ENCODE measurements at regions not wholly inside any gene's neighbourhood (a gene's known extent, or its start where the extent isn't known, plus 50 kb on each side); places are given as distances from the start of the nearest gene placed in this dataset.
A peak's percentile ranks its signal among the peaks of the same experiment; 100 is the strongest.

DNA sequence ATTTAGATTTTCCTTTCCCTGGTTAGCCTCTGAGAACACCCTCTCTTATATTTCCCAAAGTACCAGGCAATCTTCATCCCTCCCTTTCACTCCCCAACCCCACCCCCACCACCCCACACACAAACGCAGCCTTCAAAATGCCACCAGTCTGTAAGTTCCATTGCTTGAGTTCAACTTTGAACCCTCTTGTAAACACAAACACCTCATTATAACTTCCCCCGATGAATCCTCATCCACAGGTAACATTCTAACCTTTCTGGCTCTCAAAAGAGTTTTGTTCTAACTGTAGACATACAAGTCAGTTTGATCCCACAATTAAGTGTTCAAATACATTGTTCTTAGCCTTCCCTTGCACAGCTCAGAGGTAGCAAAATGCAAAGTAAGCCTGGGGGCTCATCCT lies 199.4 kb upstream of the FOXN3 start:
- no peak for DNase-seq
- peak overlapping the region; percentile 90 to 92 for H3K4me3 Mint-ChIP-seq
- ATAC-seq (replicated peaks): no peak
- H3K36me3 Mint-ChIP-seq (ENCODE audit: insufficient read depth): peaks cover 38% of the 10 kb centered on the region
- peak overlapping the region; percentile 95 to 98 for H3K27ac Mint-ChIP-seq
- peaks cover 54 to 62% of the 10 kb centered on the region in 2 donors for H3K4me1 Mint-ChIP-seq (ENCODE audit: low read depth in 2 of 2)
- H3K27me3 Mint-ChIP-seq: no peaks in the 10 kb centered on the region
- H3K9me3 Mint-ChIP-seq: no peaks in the 10 kb centered on the region

DNA sequence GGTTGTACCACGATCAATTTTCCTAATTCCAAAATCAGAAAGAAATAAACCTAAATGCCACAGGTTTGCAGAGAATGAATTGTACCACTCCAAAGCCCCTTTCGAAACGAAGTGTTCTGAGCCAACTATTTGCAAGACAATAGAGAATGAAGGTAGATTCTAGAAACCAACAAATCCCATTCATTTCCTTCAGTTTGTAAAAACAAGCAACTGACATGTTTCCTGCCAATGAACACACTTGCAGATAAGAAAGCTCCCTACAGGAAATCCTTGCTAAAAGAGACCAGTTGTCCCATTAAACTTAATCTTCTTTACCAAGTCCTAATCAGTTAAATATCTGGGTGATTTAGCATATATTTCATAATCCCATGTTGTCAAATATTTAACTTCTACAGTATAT lies 198.4 kb upstream of the FOXN3 start:
- Mint-ChIP-seq H3K27ac (peak overlapping the region; percentile 95 to 98), H3K4me3 (peak overlapping the region; percentile 61 to 92), H3K4me1 (ENCODE audit: low read depth in 2 of 2) (peaks cover 51 to 62% of the 10 kb centered on the region in 2 donors), H3K9me3 (no peaks in the 10 kb centered on the region), H3K27me3 (no peaks in the 10 kb centered on the region), H3K36me3 (ENCODE audit: insufficient read depth) (peaks cover 38% of the 10 kb centered on the region)
- no peak for ATAC-seq (replicated peaks)
- no peak for DNase-seq

DNA sequence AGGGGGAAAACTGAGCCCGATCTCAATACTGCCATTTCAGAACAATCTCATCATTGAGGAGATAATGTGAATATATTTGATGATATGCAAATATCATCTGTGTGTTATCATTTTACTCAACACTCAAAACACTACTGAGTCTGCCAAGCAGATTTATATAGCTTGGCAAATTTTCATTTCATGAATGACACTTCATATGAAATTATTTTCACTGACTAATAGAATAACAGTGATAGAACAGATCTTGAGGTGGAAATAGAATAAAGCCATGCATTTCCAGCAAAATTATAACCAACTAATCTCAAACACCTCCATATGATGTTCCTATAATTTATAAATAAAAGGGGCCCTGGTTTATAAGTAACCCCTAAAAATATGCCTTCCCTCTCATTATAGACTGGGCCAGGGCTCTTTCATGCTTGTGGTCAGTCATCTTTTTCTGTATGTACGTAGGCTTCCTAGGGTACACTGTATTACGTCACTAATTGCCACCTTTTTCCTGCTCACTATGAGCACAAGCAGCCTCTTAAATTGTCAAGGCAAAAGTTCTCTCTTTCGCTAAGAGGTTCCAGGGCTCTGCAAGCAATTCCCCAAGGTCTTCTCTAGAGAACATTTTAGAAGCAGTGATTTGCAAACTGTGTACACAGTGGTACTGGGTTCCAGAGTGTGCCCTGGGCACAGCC lies 197.1 kb upstream of the FOXN3 start:
- no peaks in the 10 kb centered on the region for H3K9me3 Mint-ChIP-seq
- ATAC-seq (replicated peaks) (no peak), DNase-seq (no peak)
- H3K4me1 Mint-ChIP-seq (ENCODE audit: low read depth in 2 of 2): peaks cover 51 to 66% of the 10 kb centered on the region in 2 donors
- H3K27me3 Mint-ChIP-seq: no peaks in the 10 kb centered on the region
- peak overlapping the region; percentile 62 to 92 for H3K4me3 Mint-ChIP-seq
- peaks cover 41% of the 10 kb centered on the region for H3K36me3 Mint-ChIP-seq (ENCODE audit: insufficient read depth)
- H3K27ac Mint-ChIP-seq: peak overlapping the region; percentile 83 to 95

DNA sequence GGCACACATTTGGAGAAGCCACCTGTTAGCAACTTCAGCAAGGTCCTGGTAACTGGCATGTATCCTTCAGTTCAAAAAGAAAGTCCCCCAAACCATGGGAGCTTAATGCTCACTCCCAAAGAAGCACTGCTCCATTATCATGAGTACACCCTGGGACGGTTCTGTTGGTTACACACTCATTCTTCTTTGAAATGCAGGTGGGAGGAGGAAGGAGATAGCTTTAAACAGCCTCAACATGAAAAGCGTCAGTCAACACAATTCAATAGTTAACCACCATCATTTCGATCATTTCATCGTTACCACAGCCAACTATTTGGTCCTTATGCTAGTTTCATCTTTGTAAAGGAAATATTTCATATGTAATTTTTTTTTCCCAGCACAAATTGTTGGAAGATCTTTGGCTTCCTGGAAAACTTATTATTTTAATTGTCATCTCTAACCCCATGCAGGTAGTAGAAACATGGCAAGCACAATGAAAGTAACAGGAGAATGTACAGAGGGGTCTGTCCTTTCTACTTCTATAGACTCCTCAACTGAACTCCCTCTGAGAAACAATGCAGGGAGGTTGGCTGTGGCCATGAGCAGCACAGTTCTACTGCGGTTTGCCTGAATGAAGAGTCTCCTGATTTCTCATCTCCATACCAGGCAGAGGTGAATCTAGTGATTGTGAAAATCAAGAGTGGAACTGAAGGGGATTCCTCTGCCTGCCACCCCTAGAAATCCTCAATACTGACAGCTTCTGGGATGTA lies 196.4 kb upstream of the FOXN3 start:
- H3K4me1 Mint-ChIP-seq (ENCODE audit: low read depth in 2 of 2): peaks cover 56 to 72% of the 10 kb centered on the region in 2 donors
- peak overlapping the region; percentile 34 to 92 for H3K4me3 Mint-ChIP-seq
- H3K9me3 Mint-ChIP-seq: no peaks in the 10 kb centered on the region
- H3K36me3 Mint-ChIP-seq (ENCODE audit: insufficient read depth): peaks cover 36% of the 10 kb centered on the region
- DNase-seq (no peak), ATAC-seq (replicated peaks) (no peak)
- H3K27ac Mint-ChIP-seq: peak overlapping the region; percentile 83 to 95
- H3K27me3 Mint-ChIP-seq: no peaks in the 10 kb centered on the region

DNA sequence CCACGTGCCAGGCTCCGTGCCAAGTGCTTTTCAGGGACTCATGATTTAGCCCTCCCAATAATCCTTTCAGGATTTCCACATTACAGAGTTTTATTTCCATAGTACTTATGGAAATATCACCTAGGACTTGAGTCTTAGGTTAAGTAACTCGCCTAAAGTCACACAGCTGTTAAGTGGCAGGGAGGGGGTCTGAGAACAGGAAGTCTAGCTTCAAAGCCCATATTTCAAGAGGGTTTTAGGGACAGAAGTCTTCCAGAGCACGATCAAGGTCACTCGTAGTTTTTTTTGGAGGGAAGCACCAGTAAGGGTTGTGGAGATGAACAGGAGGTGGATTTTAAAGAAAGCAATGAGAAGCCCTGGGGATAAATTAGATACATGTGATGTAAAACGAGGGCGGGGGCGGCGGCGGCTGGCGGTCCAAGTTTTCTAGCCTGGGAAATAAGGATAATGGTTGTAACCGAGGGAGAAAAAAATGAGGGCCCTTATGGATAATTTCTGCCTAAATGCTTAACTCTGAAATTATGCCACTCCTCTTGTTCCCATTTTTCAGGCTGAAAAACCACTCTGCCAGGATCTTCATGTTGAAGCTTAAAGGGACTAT lies 192.6 kb upstream of the FOXN3 start:
- Mint-ChIP-seq H3K27me3 (no peaks in the 10 kb centered on the region), H3K36me3 (ENCODE audit: insufficient read depth) (peaks cover 20% of the 10 kb centered on the region), H3K4me3 (no peak overlapping the region), H3K4me1 (ENCODE audit: low read depth in 2 of 2) (peaks cover 40 to 64% of the 10 kb centered on the region in 2 donors), H3K27ac (peak overlapping the region; percentile 19 to 30), H3K9me3 (no peaks in the 10 kb centered on the region)
- ATAC-seq (replicated peaks) (no peak), DNase-seq (no peak)

DNA sequence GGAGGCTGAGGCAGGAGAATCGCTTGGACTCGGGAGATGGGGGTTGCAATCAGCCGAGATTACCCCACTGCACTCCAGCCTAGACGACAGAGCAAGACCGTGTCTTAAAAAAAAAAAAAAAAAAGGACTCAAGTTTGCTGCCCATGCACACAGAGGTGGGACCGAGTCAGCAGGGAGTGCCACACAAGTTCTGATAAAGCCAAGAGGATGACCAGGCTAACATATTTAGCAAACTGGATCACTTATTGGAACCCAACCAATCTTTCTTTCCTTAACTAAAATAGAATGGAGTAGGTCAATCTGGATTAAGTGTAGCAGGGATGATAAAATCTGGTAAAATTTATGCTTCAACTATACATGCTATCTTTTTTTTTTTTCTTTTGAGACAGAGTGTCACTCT lies 190.4 kb upstream of the FOXN3 start:
- DNase-seq (no peak), ATAC-seq (replicated peaks) (no peak)
- no peaks in the 10 kb centered on the region for H3K27me3 Mint-ChIP-seq
- H3K9me3 Mint-ChIP-seq: no peaks in the 10 kb centered on the region
- H3K27ac Mint-ChIP-seq: no peak overlapping the region
- no peak overlapping the region for H3K4me3 Mint-ChIP-seq
- H3K4me1 Mint-ChIP-seq (ENCODE audit: low read depth in 2 of 2): peaks cover 35 to 59% of the 10 kb centered on the region in 2 donors
- peaks cover 21% of the 10 kb centered on the region for H3K36me3 Mint-ChIP-seq (ENCODE audit: insufficient read depth)

DNA sequence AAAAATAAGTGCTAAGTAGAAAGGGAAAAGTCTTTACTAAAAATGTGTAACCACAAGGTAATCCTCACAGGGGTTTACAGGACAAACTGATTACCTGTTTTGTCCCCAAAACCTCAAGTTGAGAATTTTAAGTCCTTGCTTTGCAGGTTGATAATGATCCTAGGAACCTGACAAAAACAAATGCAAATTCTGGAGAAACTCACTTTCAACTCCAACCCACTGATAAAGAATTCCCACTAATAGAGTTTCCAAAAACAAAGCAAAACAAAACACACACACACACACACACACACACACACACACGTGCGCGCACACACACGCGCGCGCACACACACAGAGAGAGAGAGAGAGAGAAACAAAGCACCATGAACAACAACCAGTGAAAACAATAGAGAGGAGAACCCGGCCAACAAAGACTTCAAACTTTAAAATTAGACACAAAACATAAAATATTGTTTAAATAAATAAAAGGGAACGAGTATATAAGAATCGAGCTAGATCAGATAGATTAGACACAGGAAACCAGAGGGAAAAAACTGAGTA lies 187.0 kb upstream of the FOXN3 start:
- ATAC-seq (replicated peaks): no peak
- no peak for DNase-seq

DNA sequence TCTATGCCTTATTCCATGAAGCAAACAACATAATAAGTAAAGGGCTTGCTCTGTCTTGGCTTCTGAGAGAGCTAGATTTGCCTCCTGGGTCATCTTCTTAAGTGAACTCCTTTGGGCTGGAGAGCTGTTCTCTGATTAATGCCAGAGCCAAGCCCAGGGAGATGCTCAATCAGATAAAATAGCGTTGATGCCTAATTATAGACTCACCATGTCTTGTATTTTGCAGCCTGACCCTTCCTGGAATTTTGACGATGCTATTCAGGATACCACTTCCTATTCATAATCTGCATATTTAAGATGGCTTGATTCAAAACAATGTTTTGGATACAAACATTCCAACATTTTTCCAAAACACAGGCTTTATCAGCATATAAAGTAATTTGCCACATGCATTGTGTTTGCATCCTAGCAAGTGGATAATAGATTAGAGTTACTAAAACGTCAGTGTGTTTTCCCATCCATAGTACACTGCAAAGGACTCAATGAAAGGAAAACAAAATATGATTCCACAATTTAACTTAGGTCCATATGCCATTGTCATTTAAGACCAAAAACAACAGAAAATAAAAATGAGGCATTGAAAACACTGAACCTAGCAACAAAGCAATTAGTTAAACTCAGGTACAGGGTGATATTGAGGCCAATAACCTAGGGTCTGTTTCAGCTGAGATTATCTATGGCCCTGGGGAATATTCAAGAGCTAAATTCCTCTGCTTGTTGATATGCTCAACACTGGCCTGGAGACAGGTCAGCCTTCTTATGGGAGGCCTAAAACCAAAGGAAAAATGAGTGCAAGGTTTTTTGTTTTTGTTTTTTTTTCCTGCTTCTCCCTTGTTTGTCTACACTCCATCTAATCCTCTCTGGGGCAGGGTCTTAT lies 184.2 kb upstream of the FOXN3 start:
- no peak for ATAC-seq (replicated peaks)
- DNase-seq: no peak
- Mint-ChIP-seq H3K9me3 (peaks cover 6 to 10% of the 10 kb centered on the region in 2 donors), H3K4me3 (no peak overlapping the region), H3K36me3 (ENCODE audit: insufficient read depth) (peaks cover 8% of the 10 kb centered on the region), H3K27ac (peak overlapping the region in 1 of 2 donors; percentile 60), H3K4me1 (ENCODE audit: low read depth in 2 of 2) (peaks cover 19 to 44% of the 10 kb centered on the region in 2 donors), H3K27me3 (no peaks in the 10 kb centered on the region)

More for the DNA sequence above, 187.0 kb upstream of the FOXN3 start:
- Mint-ChIP-seq H3K36me3 (ENCODE audit: insufficient read depth) (peaks cover 11% of the 10 kb centered on the region), H3K27ac (peak overlapping the region; percentile 9 to 13), H3K4me3 (peak overlapping the region in 1 of 2 donors; percentile 37), H3K4me1 (ENCODE audit: low read depth in 2 of 2) (peaks cover 29 to 53% of the 10 kb centered on the region in 2 donors), H3K9me3 (peaks cover 2 to 4% of the 10 kb centered on the region in 2 donors), H3K27me3 (no peaks in the 10 kb centered on the region)

DNA sequence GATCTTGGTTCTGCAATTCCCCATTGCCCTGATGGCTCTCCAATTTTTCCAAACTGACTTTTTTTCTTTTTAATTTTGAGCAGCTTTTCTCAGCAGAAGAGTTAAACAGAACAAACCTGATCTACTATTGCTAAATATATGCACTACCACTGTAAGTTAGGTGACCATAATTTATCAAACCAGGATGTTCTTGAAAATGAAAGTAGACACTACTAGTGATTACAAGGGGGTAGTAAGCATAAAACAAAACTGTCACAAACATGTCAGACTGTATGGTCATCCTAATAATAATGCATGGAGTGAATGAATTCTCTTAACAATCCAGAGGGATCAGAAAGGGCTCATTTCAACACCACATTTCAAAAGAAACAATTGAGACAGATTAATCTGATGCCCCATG lies 183.0 kb upstream of the FOXN3 start:
- H3K4me3 Mint-ChIP-seq: peak overlapping the region in 1 of 2 donors; percentile 41
- peak overlapping the region in 1 of 2 donors; percentile 91 for H3K27ac Mint-ChIP-seq
- peaks cover 7% of the 10 kb centered on the region for H3K36me3 Mint-ChIP-seq (ENCODE audit: insufficient read depth)
- H3K27me3 Mint-ChIP-seq: no peaks in the 10 kb centered on the region
- ATAC-seq (replicated peaks) (no peak), DNase-seq (no peak)
- peaks cover 18 to 36% of the 10 kb centered on the region in 2 donors for H3K4me1 Mint-ChIP-seq (ENCODE audit: low read depth in 2 of 2)
- H3K9me3 Mint-ChIP-seq: peaks cover 6 to 10% of the 10 kb centered on the region in 2 donors

DNA sequence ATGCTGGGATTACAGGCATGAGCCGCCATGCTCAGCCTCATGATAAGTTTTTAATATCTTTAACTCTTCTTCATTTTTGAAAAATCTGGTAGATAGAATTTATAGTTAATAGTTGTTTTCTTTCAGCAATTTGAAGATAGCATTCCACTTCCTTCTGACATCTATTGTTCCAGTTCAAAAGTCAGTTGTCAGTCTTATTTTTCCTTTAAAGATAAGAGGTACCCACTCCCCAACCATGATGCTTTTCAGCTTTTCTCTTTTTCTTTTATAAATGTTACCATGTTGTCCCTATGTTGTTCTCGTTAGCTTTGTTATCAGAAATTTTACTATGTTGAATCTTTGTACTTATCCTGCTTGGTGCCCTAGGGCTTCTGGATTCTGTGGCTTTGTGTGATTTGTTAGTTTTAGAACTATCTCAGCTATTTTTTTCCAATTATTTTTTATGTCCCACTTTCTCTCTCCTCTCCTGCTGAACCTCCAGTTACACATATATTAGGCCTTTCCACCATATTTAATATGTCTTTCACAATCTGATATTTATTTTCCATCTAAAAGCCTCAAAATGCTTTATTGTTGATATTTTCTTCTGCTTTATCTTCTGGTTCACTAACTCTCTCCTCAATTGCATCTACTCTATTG lies 181.6 kb upstream of the FOXN3 start:
- Mint-ChIP-seq H3K27ac (no peak overlapping the region), H3K27me3 (no peaks in the 10 kb centered on the region), H3K4me1 (ENCODE audit: low read depth in 2 of 2) (peaks cover 11 to 23% of the 10 kb centered on the region in 2 donors), H3K36me3 (ENCODE audit: insufficient read depth) (peaks cover 3% of the 10 kb centered on the region), H3K9me3 (peaks cover 6 to 10% of the 10 kb centered on the region in 2 donors), H3K4me3 (no peak overlapping the region)
- DNase-seq: no peak
- ATAC-seq (replicated peaks): no peak

DNA sequence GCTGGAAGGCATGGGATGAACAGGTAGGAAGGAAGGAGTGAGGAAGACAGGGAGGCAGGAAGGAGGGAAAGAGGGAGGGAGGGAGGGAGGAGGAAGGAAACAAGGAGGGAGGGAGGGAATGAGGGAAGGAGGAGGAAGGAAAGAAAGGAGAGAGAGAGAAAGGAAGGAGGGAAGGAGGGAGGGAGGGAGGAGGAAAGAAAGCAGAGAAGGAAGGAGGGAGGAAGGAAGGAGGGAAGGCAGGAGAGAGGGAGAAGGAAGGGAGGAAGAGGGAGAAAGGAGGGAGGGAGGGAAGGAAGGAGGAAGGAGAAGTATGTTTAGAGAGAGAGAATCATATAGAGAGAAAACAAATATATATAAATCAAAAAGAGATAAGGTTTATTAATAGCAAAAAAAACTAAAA lies 175.9 kb upstream of the FOXN3 start:
- H3K27ac Mint-ChIP-seq: peak overlapping the region in 1 of 2 donors; percentile 12
- peaks cover 34 to 51% of the 10 kb centered on the region in 2 donors for H3K4me1 Mint-ChIP-seq (ENCODE audit: low read depth in 2 of 2)
- ATAC-seq (replicated peaks) (no peak), DNase-seq (no peak)
- H3K9me3 Mint-ChIP-seq: peaks cover 0 to 1% of the 10 kb centered on the region in 2 donors
- no peaks in the 10 kb centered on the region for H3K27me3 Mint-ChIP-seq
- no peak overlapping the region for H3K4me3 Mint-ChIP-seq
- H3K36me3 Mint-ChIP-seq (ENCODE audit: insufficient read depth): peaks cover 4% of the 10 kb centered on the region

DNA sequence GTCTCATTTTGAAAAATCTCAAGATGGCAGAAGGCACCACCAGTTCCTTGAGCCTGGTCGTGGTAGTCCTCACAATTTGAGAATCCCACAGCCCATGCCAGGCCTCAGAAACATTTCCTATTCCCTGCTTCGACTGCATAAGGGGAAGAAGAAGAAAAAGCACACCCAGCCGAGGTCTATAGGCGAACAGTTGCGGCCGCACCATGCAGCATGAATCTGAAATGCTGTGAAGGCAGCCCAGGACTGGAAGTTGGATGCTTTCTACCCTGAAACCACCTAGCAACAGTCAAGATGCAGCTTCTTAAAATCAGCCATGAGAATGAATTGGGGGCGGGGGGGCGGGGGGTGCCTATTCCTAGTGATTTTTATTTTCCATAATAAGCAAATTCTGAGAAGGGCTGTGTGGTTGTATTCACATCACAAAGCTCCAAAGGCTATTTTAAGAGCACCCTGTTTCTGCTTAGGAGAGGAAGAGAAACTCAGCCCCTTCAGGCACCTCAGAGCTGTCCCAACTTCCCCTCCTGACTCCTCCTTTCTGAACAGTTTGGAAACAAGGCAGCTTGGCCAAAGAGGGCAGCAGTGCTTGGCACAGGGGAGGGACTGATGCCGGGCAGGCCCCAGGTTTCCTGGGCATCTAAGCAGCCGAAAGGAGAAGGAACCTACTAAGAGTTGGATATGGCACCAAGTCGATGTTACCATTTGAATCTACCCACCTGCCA lies 172.5 kb upstream of the FOXN3 start:
- ATAC-seq (replicated peaks) (peak; percentile 32), DNase-seq (no peak)
- Mint-ChIP-seq H3K27ac (no peak overlapping the region), H3K36me3 (ENCODE audit: insufficient read depth) (peaks cover 4% of the 10 kb centered on the region), H3K27me3 (no peaks in the 10 kb centered on the region), H3K4me1 (ENCODE audit: low read depth in 2 of 2) (peaks cover 48 to 65% of the 10 kb centered on the region in 2 donors), H3K4me3 (no peak overlapping the region), H3K9me3 (peaks cover 0 to 1% of the 10 kb centered on the region in 2 donors)

Data from effector memory CD8-positive, alpha-beta T cell (primary cell).